Right cardiac atrium (tissue), 5 donors: ENCODE measurements at regions not wholly inside any gene's neighbourhood (a gene's known extent, or its start where the extent isn't known, plus 50 kb on each side); places are given as distances from the start of the nearest gene placed in this dataset.

Experiments
- ATAC-seq, 2 donors: fragments of 200-7000 bp; cut with Tn5 transposase; one replicate each; pipeline versions ENCODE4 v1.8.0 to v1.9.1; 2020; ENCODE audit warnings: moderate library complexity in 2 of 2, mild to moderate bottlenecking in 1 of 2
- DNase-seq, 3 donors: peaks; one replicate each; pipeline ENCODE4 v3.0.0-alpha.2; 2020
- H3K27ac ChIP-seq: one replicate; pipeline ENCODE4 v1.5.1; 2013; ENCODE audit warnings: mild to moderate bottlenecking, low read length, control low read depth, moderate library complexity
- H3K27me3 ChIP-seq: one replicate; pipeline ENCODE4 v1.6.1; 2013; ENCODE audit not compliant: control insufficient read depth, insufficient read depth
- H3K4me1 ChIP-seq: one replicate; pipeline ENCODE4 v1.6.1; 2013; ENCODE audit warnings: low read length; ENCODE audit not compliant: control insufficient read depth, insufficient read depth
- H3K4me3 ChIP-seq: one replicate; pipeline ENCODE4 v1.5.1; 2013; ENCODE audit warnings: low read length, control low read depth
- H3K9me3 ChIP-seq: one replicate; pipeline ENCODE4 v1.6.1; 2013; ENCODE audit warnings: low read length; ENCODE audit not compliant: control insufficient read depth
- WGBS: extraction: QIAGEN DNeasy Blood & Tissue Kit; methylation state at CpG from one replicate; pipeline ENCODE4 v1.1.7; 2013; 5-methylcytosine and 5-hydroxymethylcytosine counted together
- intact Hi-C, 4 donors: fragments of 100-400 bp; cut with DNase I; formaldehyde crosslinking; loops; one replicate each; pipeline versions ENCODE4 v1.11.0 to v1.14.0; 2022 to 2023
- donor health status: healthy with polysubstance abuse.
- donor health status: DM: no; HTN: yes; CAD: no.
- donor health status: DM: no; HTN: no; CAD: no.
- donor health status: DM: no; HTN: yes; CAD: no; lungs with severe emphysema.
- donor health status: DM: yes; HTN: yes; CAD: no.

DNA sequence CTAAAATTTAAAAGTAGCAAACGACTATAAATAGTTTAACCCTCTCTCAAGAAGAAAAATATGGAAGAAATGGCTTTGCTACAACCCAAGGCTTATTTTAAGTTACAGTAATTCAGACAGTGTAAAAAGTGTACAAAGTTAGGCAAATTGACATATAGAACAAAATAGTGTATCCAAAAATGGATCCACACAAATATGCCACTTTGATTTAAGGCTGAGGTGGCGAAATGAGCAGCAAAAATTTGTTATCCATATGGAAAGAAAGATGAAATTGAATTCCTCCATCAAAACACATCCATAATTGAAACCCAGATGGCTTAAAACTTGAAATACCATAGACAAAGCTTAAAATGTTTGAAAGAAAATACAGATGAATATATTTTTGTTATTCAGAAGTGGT, 540.8 kb downstream of the BRINP3 start:
- Histone ChIP-seq H3K4me3 (no peak overlapping the region), H3K9me3 (no peaks in the 10 kb centered on the region), H3K27ac (no peak overlapping the region), H3K27me3 (no peaks in the 10 kb centered on the region), H3K4me1 (no peaks in the 10 kb centered on the region)
- intact Hi-C loops, result no loop called here
- DNase-seq, result no peak
- ATAC-seq, result no peak
- 67% methylated on average over 2 of the region's 2 CpGs for WGBS

DNA sequence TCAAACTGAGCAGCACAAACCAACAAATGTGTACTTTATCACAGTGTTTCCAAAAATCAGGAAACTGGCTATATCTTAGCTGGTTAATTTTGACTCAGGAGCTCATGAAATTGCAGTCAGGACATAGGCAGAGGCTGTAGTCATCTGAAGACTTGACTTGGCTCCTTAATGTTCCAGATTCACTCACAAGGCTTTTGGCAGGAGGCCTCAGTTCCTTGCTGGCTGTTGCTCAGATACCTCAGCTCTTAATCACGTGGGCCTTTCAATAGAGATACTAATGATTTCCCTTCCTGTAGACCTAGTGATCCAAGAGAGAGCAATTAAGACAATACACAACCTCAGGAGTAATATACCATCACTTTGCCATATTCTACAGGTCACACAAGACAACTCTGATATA, 537.7 kb downstream of the BRINP3 start:
- ATAC-seq (no peak), DNase-seq (no peak)
- intact Hi-C loops, result no loop called here
- H3K27me3 ChIP-seq, result no peaks in the 10 kb centered on the region
- no peak overlapping the region for H3K27ac ChIP-seq
- no peak overlapping the region for H3K4me3 ChIP-seq
- H3K4me1 ChIP-seq, result no peaks in the 10 kb centered on the region
- 21% methylated on average over 1 of the region's 1 CpG for WGBS
- no peaks in the 10 kb centered on the region for H3K9me3 ChIP-seq

DNA sequence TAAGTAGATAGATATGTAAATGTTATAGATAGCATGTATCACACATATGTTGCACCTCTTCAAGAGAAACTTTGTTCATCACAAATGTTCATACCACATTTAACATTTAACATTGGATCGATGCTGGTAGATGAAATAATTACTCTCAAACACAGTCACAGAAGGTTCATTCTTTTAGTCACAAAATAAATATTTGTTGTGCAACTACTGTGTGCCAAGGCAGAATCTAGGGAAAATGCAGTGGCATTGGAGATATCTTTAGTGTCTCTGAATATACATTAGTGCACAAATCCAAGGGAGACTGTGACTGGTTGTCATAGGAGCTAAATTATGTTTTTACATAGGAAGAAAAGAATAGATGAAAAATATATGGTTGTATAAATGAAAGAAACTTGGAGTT, 535.7 kb downstream of the BRINP3 start:
- Histone ChIP-seq H3K9me3 (no peaks in the 10 kb centered on the region), H3K4me3 (no peak overlapping the region), H3K27ac (no peak overlapping the region), H3K4me1 (no peaks in the 10 kb centered on the region), H3K27me3 (no peaks in the 10 kb centered on the region)
- ATAC-seq (no peak), DNase-seq (no peak)
- WGBS, result 84% methylated on average over 1 of the region's 1 CpG
- intact Hi-C loops, result no loop called here

DNA sequence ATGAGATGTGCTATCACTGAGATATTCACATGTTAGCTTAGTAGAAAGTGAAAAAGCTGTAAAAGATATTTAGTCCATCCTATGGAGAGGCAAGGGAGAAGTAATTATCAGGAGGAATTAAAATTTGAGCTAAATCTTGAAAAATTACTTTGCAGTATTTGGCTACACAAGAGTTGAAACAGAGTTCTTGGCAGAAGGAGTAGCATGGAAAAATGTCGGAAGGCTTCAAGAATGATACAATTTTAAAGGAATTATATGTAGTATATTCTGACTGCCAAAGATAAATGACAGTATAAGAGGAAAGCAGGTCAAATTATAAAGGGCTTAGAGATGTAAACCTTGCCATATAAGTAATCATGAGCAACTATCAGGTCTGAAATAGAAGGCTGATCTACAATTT, 518.9 kb downstream of the BRINP3 start:
- H3K27me3 ChIP-seq, result no peaks in the 10 kb centered on the region
- no peak overlapping the region for H3K4me3 ChIP-seq
- no peaks in the 10 kb centered on the region for H3K4me1 ChIP-seq
- DNase-seq (no peak), ATAC-seq (no peak)
- intact Hi-C loops, result no loop called here
- WGBS, result 52% methylated on average over 1 of the region's 1 CpG
- no peak overlapping the region for H3K27ac ChIP-seq
- no peaks in the 10 kb centered on the region for H3K9me3 ChIP-seq

DNA sequence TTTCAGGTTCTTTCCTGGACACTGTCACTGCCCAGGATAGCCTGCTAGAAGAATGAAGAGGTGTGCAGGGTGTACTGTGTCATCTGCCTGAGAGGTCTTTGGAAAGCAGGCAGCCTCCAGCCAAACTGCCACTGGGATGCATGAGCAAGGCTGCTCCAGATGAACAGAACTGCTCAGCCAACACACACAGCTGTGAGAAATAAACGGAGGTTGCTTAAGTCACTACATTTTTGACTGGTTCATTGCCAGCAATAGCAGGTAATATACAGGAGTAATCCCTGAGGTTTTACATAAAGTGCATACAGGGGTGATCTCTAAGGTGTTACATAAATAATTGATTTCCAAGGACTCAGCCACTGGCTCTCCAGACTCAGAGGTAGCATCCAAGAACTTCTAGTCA, 516.9 kb downstream of the BRINP3 start:
- no peak for DNase-seq
- Histone ChIP-seq H3K9me3 (no peaks in the 10 kb centered on the region), H3K27ac (no peak overlapping the region), H3K27me3 (no peaks in the 10 kb centered on the region), H3K4me1 (no peaks in the 10 kb centered on the region), H3K4me3 (no peak overlapping the region)
- no peak for ATAC-seq
- intact Hi-C loops, result no loop called here
- 37% methylated on average over 1 of the region's 1 CpG for WGBS

DNA sequence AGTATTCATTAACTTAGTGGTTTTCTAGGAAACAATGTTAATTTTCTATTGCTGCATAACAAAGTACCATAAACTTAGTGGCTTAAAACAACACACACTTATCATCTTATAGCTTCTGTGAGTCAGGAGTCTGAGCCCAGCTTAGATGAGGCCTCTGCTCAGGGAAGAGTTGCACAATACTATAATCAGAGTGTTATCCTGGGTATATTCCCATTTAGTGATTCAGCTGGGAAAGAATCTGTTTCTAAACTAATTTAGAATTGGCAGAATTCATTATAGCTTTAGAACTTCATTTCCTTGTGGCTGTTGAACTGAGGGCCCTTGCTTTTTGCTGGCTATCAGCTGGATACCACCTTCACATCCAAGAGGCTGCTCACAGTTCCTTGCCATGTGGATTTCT, 515.5 kb downstream of the BRINP3 start:
- intact Hi-C loops, result no loop called here
- no peaks in the 10 kb centered on the region for H3K4me1 ChIP-seq
- peak; percentile 57 to 60 for ATAC-seq
- no peaks in the 10 kb centered on the region for H3K9me3 ChIP-seq
- no peak for DNase-seq
- H3K27me3 ChIP-seq, result no peaks in the 10 kb centered on the region
- H3K4me3 ChIP-seq, result no peak overlapping the region
- no peak overlapping the region for H3K27ac ChIP-seq

DNA sequence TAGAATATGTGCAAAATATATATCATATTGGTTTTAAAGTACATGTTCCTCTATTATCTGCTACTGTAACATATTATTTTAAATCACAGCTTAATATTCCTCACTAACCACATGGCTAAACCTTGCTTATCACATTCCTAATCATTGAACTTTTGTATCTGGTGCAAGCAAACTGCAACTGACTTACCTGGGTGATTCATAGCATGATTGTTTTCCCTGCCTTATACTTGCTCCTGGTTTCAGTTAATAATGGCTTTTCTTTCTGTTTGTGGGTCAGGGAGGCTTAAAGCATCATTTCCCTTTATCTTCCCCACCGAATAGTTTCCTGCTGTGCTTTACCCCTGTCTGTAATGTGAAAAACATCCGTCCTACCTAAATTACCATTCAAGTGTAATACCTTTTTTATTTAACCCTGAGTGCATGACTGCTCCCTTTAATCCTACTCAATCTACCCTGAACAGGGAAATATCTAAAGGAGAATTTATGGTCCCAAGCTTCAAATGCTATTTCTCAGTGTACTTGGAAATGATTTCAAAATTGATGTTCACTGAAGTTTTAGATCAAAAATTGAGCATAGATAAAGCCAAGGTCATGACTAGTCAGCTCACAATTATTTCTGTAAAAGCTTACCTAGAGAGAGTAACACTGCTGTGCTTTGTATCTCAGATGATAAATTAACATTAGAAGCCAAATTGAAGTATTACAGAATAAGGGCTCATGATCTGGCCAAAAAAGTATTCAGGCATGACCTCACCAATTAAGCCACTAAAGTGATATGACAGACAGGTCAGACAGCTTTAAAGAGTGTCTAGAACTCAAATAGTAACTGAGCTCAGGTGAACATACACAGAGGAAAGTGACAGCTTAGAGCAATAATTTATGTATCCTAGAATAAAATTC, 507.1 kb downstream of the BRINP3 start:
- 21% methylated on average over 2 of the region's 2 CpGs for WGBS
- H3K9me3 ChIP-seq, result no peaks in the 10 kb centered on the region
- intact Hi-C loops, result no loop called here
- no peaks in the 10 kb centered on the region for H3K4me1 ChIP-seq
- no peak overlapping the region for H3K4me3 ChIP-seq
- no peak overlapping the region for H3K27ac ChIP-seq
- no peaks in the 10 kb centered on the region for H3K27me3 ChIP-seq
- no peak for DNase-seq
- no peak for ATAC-seq

DNA sequence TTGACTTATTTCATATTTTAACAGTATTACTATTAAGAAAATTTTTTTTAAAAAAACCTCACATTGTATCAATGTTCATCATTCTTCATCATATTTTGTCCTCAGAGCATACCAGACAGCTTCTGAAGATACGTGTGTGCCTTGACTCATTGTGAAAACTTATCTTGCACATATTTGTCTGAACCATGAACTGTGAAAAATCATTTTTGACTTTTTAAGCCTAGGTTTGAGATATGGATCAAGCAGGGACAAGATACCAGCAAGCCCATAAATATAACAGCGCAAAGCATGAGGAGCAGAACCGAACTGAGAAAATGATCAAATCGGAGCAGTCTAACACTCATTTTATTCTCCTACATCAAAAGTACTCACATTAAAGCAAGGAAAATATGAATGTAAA, 506.0 kb downstream of the BRINP3 start:
- no peak for DNase-seq
- Histone ChIP-seq H3K4me3 (no peak overlapping the region), H3K27me3 (no peaks in the 10 kb centered on the region), H3K9me3 (no peaks in the 10 kb centered on the region), H3K4me1 (no peaks in the 10 kb centered on the region), H3K27ac (no peak overlapping the region)
- WGBS, result 82% methylated on average over 4 of the region's 4 CpGs
- intact Hi-C loops, result no loop called here
- no peak for ATAC-seq

DNA sequence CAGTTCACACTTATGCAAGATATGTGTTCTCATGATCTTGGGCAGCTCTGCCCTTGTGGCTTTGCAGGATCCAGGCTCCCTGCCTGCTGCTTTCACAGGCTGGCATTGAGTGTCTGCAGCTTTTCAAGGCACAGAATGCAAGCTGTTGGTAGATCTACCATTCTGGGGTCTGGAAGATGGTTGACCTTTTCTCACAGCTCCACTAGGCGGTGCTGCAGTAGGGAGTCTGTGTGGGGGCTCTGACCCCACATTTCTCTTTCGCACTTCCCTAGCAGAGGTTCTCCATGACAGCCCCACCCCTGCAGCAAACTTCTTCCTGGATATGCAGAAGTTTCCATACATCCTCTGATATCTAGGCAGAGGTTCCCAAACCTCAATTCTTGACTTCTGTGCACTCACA, 500.5 kb downstream of the BRINP3 start:
- no peaks in the 10 kb centered on the region for H3K9me3 ChIP-seq
- ATAC-seq (no peak), DNase-seq (no peak)
- H3K4me1 ChIP-seq, result no peaks in the 10 kb centered on the region
- H3K4me3 ChIP-seq, result no peak overlapping the region
- intact Hi-C loops, result no loop called here
- 74% methylated on average over 2 of the region's 2 CpGs for WGBS
- no peak overlapping the region for H3K27ac ChIP-seq
- no peaks in the 10 kb centered on the region for H3K27me3 ChIP-seq

DNA sequence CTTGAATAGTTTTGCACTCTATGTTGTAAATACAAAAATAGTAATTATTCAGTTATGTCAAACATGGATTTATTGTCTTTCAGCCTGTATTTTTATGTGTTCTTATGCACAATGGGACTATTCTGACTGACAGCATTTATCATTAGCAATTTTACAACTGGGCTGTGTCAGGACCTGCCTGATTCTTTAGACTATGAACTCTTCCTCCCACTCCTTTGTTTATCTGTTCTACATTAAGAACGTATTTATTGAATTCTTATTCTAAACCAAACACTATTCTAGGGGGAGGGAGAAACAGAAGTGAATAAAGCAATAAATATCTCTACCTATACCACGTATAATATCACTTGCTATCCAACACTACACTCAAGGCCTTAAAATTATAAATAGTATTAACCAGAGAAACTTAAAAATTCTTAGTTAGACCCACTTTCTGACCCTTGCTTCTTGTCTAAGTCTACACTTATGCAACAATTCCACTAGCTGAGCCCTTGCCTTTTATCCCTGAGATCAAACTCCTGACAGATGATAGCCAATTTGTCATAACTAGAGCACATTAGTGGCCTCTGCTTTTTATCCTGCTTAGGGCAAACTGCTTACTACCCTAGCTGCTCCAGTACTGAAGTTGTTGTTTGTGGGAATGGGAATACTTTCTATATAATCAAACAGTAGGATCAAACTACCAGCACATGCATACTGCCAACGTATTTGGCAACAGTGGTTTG, 494.3 kb downstream of the BRINP3 start:
- H3K27ac ChIP-seq, result no peak overlapping the region
- 59% methylated on average over 3 of the region's 3 CpGs for WGBS
- ATAC-seq, result no peak

DNA sequence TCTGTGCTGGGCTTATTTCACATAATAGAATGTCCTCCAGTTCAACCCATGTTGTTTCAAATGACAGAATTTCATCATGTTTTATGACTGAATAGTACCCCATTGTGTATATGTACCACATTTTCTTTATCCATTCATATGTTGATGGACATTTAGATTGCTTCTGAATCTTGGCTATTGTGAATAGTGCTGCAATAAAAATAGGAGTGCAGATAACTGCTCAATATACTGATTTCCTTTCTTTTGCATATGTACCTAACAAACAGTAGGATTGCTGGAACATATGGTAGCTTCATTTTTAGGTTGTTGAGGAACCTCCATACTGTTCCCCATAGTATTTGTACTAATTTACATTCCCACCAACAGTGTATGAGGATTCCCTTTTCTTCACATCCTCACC, 491.1 kb downstream of the BRINP3 start:
- H3K4me1 ChIP-seq, result no peaks in the 10 kb centered on the region
- DNase-seq (no peak), ATAC-seq (no peak)
- H3K9me3 ChIP-seq, result peaks cover 2% of the 10 kb centered on the region
- H3K27me3 ChIP-seq, result no peaks in the 10 kb centered on the region
- no peak overlapping the region for H3K4me3 ChIP-seq
- intact Hi-C loops, result no loop called here
- no peak overlapping the region for H3K27ac ChIP-seq

More for the DNA sequence above, 494.3 kb downstream of the BRINP3 start:
- Histone ChIP-seq H3K27me3 (no peaks in the 10 kb centered on the region), H3K9me3 (no peaks in the 10 kb centered on the region), H3K4me3 (no peak overlapping the region), H3K4me1 (no peaks in the 10 kb centered on the region)
- DNase-seq, result no peak
- intact Hi-C loops, result no loop called here
